ENCODE measurements at regions not wholly inside any gene's neighbourhood (a gene's known extent, or its start where the extent isn't known, plus 50 kb on each side); places are given as distances from the start of the nearest gene placed in this dataset.

GRCh38 chr7:70881167-70881847 lies 250.6 kb upstream of the GALNT17 start:
- Histone ChIP-seq H3K27ac (no peak overlapping the region), H3K9me3 (no peaks in the 10 kb centered on the region), H3K4me3 (no peak overlapping the region), H3K36me3 (ENCODE audit: low read depth, missing control alignments) (no peaks in the 10 kb centered on the region), H3K27me3 (no peaks in the 10 kb centered on the region), H3K4me1 (no peaks in the 10 kb centered on the region)
- DNase-seq = peak; percentile 29
- WGBS, 2 donors = 53 to 54% methylated on average over 7 of the region's 7 CpGs
- intact Hi-C loops (cut with DNase I; ENCODE audit: low total_unique reads) = no loop called here
- no peak for TF ChIP-seq CTCF (IDR thresholded peaks at IDR 0.05)
- no peak for TF ChIP-seq POLR2A (IDR thresholded peaks at IDR 0.05)

GRCh38 chr7:70883750-70884439 lies 248.0 kb upstream of the GALNT17 start:
- Histone ChIP-seq H3K36me3 (ENCODE audit: low read depth, missing control alignments) (no peaks in the 10 kb centered on the region), H3K27ac (no peak overlapping the region), H3K4me3 (no peak overlapping the region), H3K4me1 (no peaks in the 10 kb centered on the region), H3K27me3 (no peaks in the 10 kb centered on the region), H3K9me3 (no peaks in the 10 kb centered on the region)
- TF ChIP-seq CTCF (IDR thresholded peaks at IDR 0.05) (no peak), POLR2A (IDR thresholded peaks at IDR 0.05) (no peak)
- intact Hi-C loops (cut with DNase I; ENCODE audit: low total_unique reads) = no loop called here
- no peak for DNase-seq
- 81% methylated on average over 5 of the region's 5 CpGs for WGBS, 2 donors

GRCh38 chr7:70884440-70884764 lies 247.5 kb upstream of the GALNT17 start:
- Histone ChIP-seq H3K27ac (no peak overlapping the region), H3K36me3 (ENCODE audit: low read depth, missing control alignments) (no peaks in the 10 kb centered on the region), H3K27me3 (no peaks in the 10 kb centered on the region), H3K4me3 (no peak overlapping the region), H3K9me3 (no peaks in the 10 kb centered on the region), H3K4me1 (no peaks in the 10 kb centered on the region)
- intact Hi-C loops (cut with DNase I; ENCODE audit: low total_unique reads) = no loop called here
- DNase-seq = no peak
- TF ChIP-seq POLR2A (IDR thresholded peaks at IDR 0.05) (no peak), CTCF (IDR thresholded peaks at IDR 0.05) (no peak)

- Histone ChIP-seq H3K27me3 (no peaks in the 10 kb centered on the region), H3K36me3 (ENCODE audit: low read depth, missing control alignments) (no peaks in the 10 kb centered on the region), H3K27ac (no peak overlapping the region), H3K4me1 (no peaks in the 10 kb centered on the region), H3K9me3 (no peaks in the 10 kb centered on the region), H3K4me3 (no peak overlapping the region)
- no peak for TF ChIP-seq POLR2A (IDR thresholded peaks at IDR 0.05)
- no peak for TF ChIP-seq CTCF (IDR thresholded peaks at IDR 0.05)
- intact Hi-C loops (cut with DNase I; ENCODE audit: low total_unique reads) = no loop called here
- 76 to 89% methylated on average over 3 of the region's 3 CpGs for WGBS, 2 donors
- DNase-seq = no peak
Measured at GRCh38 chr7:70884809-70885208, 247.1 kb upstream of the GALNT17 start.

GRCh38 chr7:70886547-70886946 lies 245.4 kb upstream of the GALNT17 start:
- intact Hi-C loops (cut with DNase I; ENCODE audit: low total_unique reads) = no loop called here
- Histone ChIP-seq H3K9me3 (no peaks in the 10 kb centered on the region), H3K36me3 (ENCODE audit: low read depth, missing control alignments) (no peaks in the 10 kb centered on the region), H3K4me3 (no peak overlapping the region), H3K27me3 (no peaks in the 10 kb centered on the region), H3K27ac (no peak overlapping the region), H3K4me1 (no peaks in the 10 kb centered on the region)
- no peak for DNase-seq
- TF ChIP-seq CTCF (IDR thresholded peaks at IDR 0.05) (no peak), POLR2A (IDR thresholded peaks at IDR 0.05) (no peak)
- WGBS, 2 donors = 44 to 58% methylated on average over 1 of the region's 1 CpG
